HepG2 (cell line): ENCODE measurements at regions not wholly inside any gene's neighbourhood (a gene's known extent, or its start where the extent isn't known, plus 50 kb on each side); places are given as distances from the start of the nearest gene placed in this dataset.

Experiments used
- CTCF ChIP-seq: sonication (generic); formaldehyde crosslinking; IDR thresholded peaks from 2 replicates; pipeline ENCODE4 v1.5.0; 2020; ENCODE audit warnings: mild to moderate bottlenecking, missing genetic modification reagents, moderate library complexity
- EP300 ChIP-seq, 3 experiments: sonication (generic) in 1 of 3; formaldehyde crosslinking in 1 of 3; IDR thresholded peaks; 2 replicates each; pipeline versions ENCODE4 v1.5.1 to v1.6.1; 2011 to 2020; ENCODE audit warnings: low read depth in 2 of 3, low read length in 2 of 3, borderline replicate concordance in 1 of 3, improper control_type of control experiment in 1 of 3, mild to moderate bottlenecking in 1 of 3, missing genetic modification reagents in 1 of 3, moderate library complexity in 1 of 3
- MTF1 ChIP-seq: sonication (generic); formaldehyde crosslinking; IDR thresholded peaks from 2 replicates; pipeline ENCODE4 v1.5.0; 2020; ENCODE audit warnings: missing genetic modification reagents
- NONO ChIP-seq, 2 experiments: fragments of 450-650 bp in 1 of 2; sonication (generic) in 1 of 2; formaldehyde crosslinking in 1 of 2; IDR thresholded peaks in 1 of 2; conservative IDR thresholded peaks in 1 of 2; 2 replicates each; pipeline versions ENCODE4 v1.6.1 to v1.8.0; 2017 to 2022; ENCODE audit warnings: mild to moderate bottlenecking in 1 of 2, missing genetic modification reagents in 1 of 2, moderate library complexity in 1 of 2
- RFX5 ChIP-seq: IDR thresholded peaks from 2 replicates; pipeline ENCODE4 v1.6.1; 2011; ENCODE audit warnings: low read depth, low read length, improper control_type of control experiment
- ZBTB49 ChIP-seq: sonication (generic); formaldehyde crosslinking; IDR thresholded peaks from 2 replicates; pipeline ENCODE4 v1.4.0; 2020; ENCODE audit warnings: missing genetic modification reagents, borderline replicate concordance
- ZNF383 ChIP-seq: sonication (generic); formaldehyde crosslinking; IDR thresholded peaks from 2 replicates; pipeline ENCODE4 v1.4.0; 2020; ENCODE audit warnings: missing genetic modification reagents, mild to moderate bottlenecking, borderline replicate concordance
- TF ChIP-seq, protein P1 (sequence below): sonication (generic); formaldehyde crosslinking; IDR thresholded peaks from 2 replicates; pipeline ENCODE4 v1.8.1; 2023; ENCODE audit warnings: mild to moderate bottlenecking, missing genetic modification reagents

- no peak for TF ChIP-seq NONO (IDR thresholded peaks at IDR 0.05)
- TF ChIP-seq NONO (CRISPR knock-in tag; conservative IDR thresholded peaks at IDR 0.05), result no peak
- TF ChIP-seq MTF1 (CRISPR knock-in tag), result no peak
- no peak for TF ChIP-seq EP300 (IDR thresholded peaks at IDR 0.05; ENCODE audit: low read depth in 2 of 2, low read length in 2 of 2)
- TF ChIP-seq EP300 (CRISPR knock-in tag; IDR thresholded peaks at IDR 0.05; ENCODE audit: borderline replicate concordance), result no peak
- no peak for TF ChIP-seq ZNF383 (CRISPR knock-in tag)
- no peak for TF ChIP-seq ZBTB49 (CRISPR knock-in tag)
- TF ChIP-seq, protein P1, sequence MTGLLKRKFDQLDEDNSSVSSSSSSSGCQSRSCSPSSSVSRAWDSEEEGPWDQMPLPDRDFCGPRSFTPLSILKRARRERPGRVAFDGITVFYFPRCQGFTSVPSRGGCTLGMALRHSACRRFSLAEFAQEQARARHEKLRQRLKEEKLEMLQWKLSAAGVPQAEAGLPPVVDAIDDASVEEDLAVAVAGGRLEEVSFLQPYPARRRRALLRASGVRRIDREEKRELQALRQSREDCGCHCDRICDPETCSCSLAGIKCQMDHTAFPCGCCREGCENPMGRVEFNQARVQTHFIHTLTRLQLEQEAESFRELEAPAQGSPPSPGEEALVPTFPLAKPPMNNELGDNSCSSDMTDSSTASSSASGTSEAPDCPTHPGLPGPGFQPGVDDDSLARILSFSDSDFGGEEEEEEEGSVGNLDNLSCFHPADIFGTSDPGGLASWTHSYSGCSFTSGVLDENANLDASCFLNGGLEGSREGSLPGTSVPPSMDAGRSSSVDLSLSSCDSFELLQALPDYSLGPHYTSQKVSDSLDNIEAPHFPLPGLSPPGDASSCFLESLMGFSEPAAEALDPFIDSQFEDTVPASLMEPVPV (CRISPR knock-in tag), result no peak
- TF ChIP-seq CTCF, result no peak
- no peak for TF ChIP-seq RFX5
Observed at GRCh38 chr7:80370587-80370986, 141.3 kb downstream of the GNAT3 start.
